A673 (cell line): ENCODE measurements at regions not wholly inside any gene's neighbourhood (a gene's known extent, or its start where the extent isn't known, plus 50 kb on each side); places are given as distances from the start of the nearest gene placed in this dataset.

Experiments
- EZH2 ChIP-seq: fragments of 200-600 bp; sonication (generic); IDR thresholded peaks from 2 replicates; pipeline ENCODE4 v1.6.1; 2017; ENCODE audit warnings: borderline replicate concordance, low read depth, mild to moderate bottlenecking, mixed read lengths, antibody characterized with exemption, low read length; ENCODE audit not compliant: poor library complexity, severe bottlenecking
- TF ChIP-seq, protein P1 (sequence below): fragments of 300-800, 200-600 bp; sonication (generic); conservative IDR thresholded peaks from 2 replicates; pipeline ENCODE4 v1.5.1; 2017; ENCODE audit warnings: low read depth, mild to moderate bottlenecking, antibody characterized with exemption, low read length, moderate library complexity, mixed read lengths

GRCh38 chr2:235373171-235373570 is 120.7 kb upstream of the AGAP1 start:
- TF ChIP-seq, protein P1, sequence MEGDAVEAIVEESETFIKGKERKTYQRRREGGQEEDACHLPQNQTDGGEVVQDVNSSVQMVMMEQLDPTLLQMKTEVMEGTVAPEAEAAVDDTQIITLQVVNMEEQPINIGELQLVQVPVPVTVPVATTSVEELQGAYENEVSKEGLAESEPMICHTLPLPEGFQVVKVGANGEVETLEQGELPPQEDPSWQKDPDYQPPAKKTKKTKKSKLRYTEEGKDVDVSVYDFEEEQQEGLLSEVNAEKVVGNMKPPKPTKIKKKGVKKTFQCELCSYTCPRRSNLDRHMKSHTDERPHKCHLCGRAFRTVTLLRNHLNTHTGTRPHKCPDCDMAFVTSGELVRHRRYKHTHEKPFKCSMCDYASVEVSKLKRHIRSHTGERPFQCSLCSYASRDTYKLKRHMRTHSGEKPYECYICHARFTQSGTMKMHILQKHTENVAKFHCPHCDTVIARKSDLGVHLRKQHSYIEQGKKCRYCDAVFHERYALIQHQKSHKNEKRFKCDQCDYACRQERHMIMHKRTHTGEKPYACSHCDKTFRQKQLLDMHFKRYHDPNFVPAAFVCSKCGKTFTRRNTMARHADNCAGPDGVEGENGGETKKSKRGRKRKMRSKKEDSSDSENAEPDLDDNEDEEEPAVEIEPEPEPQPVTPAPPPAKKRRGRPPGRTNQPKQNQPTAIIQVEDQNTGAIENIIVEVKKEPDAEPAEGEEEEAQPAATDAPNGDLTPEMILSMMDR, result no peak
- TF ChIP-seq EZH2, result no peak
